H7 (cell line): ENCODE measurements at regions not wholly inside any gene's neighbourhood (a gene's known extent, or its start where the extent isn't known, plus 50 kb on each side); places are given as distances from the start of the nearest gene placed in this dataset.
A peak's percentile ranks its signal among the peaks of the same experiment; 100 is the strongest.

Experiments used
- DNase-seq: peaks from one replicate; pipeline ENCODE4 v3.0.0; 2012
- H3K27me3 ChIP-seq: 2 replicates; pipeline ENCODE4 v1.6.0; 2011; ENCODE audit warnings: mild to moderate bottlenecking, low read length; ENCODE audit not compliant: control insufficient read depth, insufficient read depth
- H3K36me3 ChIP-seq: replicated peaks from 2 replicates; pipeline ENCODE4 v1.5.1; 2011; ENCODE audit warnings: low read length; ENCODE audit not compliant: control insufficient read depth, insufficient read depth
- H3K4me3 ChIP-seq: 2 replicates; pipeline ENCODE4 v1.5.1; 2011; ENCODE audit warnings: low read depth, mild to moderate bottlenecking, control low read depth, low read length, moderate library complexity; ENCODE audit not compliant: insufficient read depth

DNA sequence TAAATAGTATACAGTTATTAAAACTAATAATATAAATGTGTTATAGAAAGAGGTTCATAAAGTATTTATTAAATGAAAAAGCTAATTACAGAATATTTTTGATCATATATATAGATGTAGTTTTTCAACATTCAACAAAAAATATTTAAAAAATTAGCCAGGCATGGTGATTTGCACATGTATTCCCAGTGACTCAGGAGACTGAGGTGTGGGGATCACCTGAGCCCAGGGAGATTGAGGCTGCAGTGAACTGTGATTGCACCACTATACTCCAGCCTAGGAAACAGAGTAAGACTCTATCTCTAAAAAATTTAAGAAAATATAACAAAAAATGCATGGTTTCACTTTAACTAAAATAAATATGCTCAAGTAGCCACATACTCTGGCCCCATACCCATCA is 118.0 kb upstream of the SEMA3C start:
- Histone ChIP-seq H3K27me3 (no peaks in the 10 kb centered on the region), H3K4me3 (no peak overlapping the region), H3K36me3 (no peaks in the 10 kb centered on the region)
- DNase-seq = no peak

- H3K36me3 ChIP-seq = no peaks in the 10 kb centered on the region
- no peak for DNase-seq
- H3K4me3 ChIP-seq = no peak overlapping the region
- H3K27me3 ChIP-seq = no peaks in the 10 kb centered on the region
These were observed 117.2 kb upstream of the SEMA3C start for GRCh38 chr7:81036057-81036456.

DNA sequence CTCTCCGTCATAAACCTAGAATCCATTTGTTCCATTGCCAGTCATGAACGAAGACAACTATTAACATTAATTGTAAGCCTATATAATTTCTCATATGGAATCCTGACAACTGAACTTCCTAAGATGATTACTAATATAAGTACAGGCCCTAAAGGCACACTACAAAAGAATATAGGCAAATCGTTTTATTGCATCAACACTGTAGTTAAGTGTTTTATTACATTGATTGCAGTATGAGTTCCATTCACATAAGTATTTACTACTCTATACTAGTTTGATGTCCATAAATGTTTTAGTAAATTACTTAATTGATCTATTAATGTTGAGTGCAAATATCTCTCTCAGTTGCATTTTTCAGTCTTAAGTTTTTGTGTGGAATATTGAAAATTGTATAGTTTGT is 113.1 kb upstream of the SEMA3C start:
- Histone ChIP-seq H3K36me3 (no peaks in the 10 kb centered on the region), H3K27me3 (no peaks in the 10 kb centered on the region), H3K4me3 (no peak overlapping the region)
- DNase-seq = no peak

GRCh38 chr7:81031243-81031642 is 112.4 kb upstream of the SEMA3C start:
- DNase-seq = no peak
- no peaks in the 10 kb centered on the region for H3K27me3 ChIP-seq
- no peaks in the 10 kb centered on the region for H3K36me3 ChIP-seq
- H3K4me3 ChIP-seq = no peak overlapping the region

DNA sequence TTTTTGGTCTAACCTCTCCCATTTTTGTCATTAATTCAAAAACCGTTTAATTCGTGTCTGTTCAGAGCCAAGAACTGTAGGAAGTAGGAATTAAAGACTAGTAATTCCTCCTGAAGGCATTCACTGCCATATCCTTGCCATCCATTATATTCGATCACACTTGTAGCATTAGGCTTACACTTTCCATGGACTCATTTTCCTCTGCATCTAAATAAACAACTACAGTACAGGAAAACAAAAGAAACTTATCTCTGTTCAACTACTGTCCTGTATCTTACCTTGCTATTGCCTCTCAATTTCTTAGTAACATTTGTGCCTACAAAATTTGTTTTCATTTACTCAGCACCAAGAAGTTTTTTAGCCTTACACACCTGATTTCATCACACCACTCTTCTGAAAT is 111.6 kb upstream of the SEMA3C start:
- no peak for DNase-seq
- Histone ChIP-seq H3K4me3 (no peak overlapping the region), H3K36me3 (no peaks in the 10 kb centered on the region), H3K27me3 (no peaks in the 10 kb centered on the region)

DNA sequence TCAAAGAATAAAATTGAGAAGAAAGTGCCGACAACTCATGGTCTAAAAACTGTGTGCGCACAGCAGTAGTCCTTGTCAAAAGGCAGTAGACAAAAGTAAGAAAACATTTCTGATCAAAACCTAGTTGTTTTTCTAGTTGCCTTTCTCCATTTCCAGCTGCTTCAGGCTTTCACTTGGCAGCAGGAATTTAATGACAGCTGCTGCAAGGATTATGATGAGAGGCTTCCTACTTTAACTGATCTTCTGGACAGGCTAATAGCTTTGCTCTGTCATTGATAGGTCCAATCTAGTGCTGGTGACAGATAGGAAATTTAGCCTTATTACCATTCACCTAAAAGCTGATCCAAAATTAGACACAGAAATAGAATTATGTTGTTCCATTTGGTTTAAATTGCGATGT is 110.7 kb upstream of the SEMA3C start:
- no peak for DNase-seq

DNA sequence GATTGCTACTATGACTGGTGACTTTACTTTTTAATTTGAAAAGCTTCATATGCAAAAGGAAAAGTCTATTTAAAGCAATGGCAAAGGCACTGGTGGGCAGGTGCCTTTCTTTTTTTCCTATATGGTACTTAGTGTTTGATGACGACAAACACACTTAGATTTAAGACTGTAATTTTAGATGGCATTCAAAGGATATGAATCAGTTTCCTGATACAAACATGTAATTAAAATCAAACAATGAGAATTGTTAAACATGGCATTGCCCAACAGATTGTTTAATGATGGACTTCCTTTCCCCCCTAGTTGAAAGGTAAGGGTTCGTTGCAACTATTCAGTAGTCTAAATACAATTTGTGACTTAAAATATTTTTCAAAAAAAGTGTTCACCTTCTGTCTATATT is 106.5 kb upstream of the SEMA3C start:
- no peak for DNase-seq
- H3K27me3 ChIP-seq = no peaks in the 10 kb centered on the region
- no peaks in the 10 kb centered on the region for H3K36me3 ChIP-seq
- no peak overlapping the region for H3K4me3 ChIP-seq

More for the DNA sequence above, 110.7 kb upstream of the SEMA3C start:
- Histone ChIP-seq H3K4me3 (no peak overlapping the region), H3K27me3 (no peaks in the 10 kb centered on the region), H3K36me3 (no peaks in the 10 kb centered on the region)

GRCh38 chr7:81014908-81015307 is 96.1 kb upstream of the SEMA3C start:
- Histone ChIP-seq H3K27me3 (no peaks in the 10 kb centered on the region), H3K36me3 (no peaks in the 10 kb centered on the region), H3K4me3 (no peak overlapping the region)
- DNase-seq = no peak

GRCh38 chr7:81014266-81014665 is 95.4 kb upstream of the SEMA3C start:
- Histone ChIP-seq H3K27me3 (no peaks in the 10 kb centered on the region), H3K4me3 (no peak overlapping the region), H3K36me3 (no peaks in the 10 kb centered on the region)
- no peak for DNase-seq

- Histone ChIP-seq H3K27me3 (no peaks in the 10 kb centered on the region), H3K4me3 (no peak overlapping the region), H3K36me3 (no peaks in the 10 kb centered on the region)
These were observed 94.4 kb upstream of the SEMA3C start for GRCh38 chr7:81013083-81013817.

DNA sequence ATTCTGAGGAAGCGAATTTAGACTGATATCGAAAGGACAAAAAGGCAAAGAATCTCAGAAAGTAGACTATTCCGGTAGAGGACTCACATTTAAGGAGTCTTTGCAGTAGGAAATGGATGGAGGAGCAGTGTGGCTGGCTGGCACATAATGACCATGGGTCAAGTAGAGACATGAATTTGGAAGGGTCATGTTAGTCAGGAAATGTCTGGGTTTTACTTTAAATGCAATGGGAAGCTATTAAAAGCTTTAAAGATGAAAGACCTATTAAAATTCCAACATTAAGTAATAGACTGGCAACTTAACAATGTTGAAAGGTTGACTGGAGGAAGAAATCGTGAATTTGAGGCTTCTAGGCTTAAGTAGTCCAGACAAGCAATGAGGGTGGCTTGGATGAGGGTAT is 90.0 kb upstream of the SEMA3C start:
- Histone ChIP-seq H3K4me3 (no peak overlapping the region), H3K36me3 (no peaks in the 10 kb centered on the region), H3K27me3 (no peaks in the 10 kb centered on the region)
- DNase-seq = no peak

More at GRCh38 chr7:81013083-81013817, 94.4 kb upstream of the SEMA3C start:
- DNase-seq = peak; percentile 15

DNA sequence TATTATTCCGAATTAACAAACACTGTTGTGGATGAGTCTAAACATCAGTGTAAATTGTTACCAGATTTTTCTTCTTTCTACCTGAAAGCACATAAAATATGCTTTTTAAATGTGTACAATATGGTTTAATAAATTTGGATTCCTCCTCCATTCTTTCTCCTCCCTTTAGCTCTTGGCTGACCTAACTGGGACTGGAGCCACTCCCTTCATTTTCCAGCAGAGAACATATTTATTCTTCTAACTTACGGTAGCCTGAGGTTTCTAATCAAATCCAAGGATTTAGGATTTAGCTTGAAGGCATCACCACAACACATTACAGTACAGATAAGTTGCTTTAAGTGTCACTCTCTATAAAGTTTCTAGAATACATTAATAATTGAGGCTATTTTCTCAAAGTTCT is 88.2 kb upstream of the SEMA3C start:
- H3K36me3 ChIP-seq = no peaks in the 10 kb centered on the region
- DNase-seq = no peak
- H3K27me3 ChIP-seq = no peaks in the 10 kb centered on the region
- H3K4me3 ChIP-seq = no peak overlapping the region

DNA sequence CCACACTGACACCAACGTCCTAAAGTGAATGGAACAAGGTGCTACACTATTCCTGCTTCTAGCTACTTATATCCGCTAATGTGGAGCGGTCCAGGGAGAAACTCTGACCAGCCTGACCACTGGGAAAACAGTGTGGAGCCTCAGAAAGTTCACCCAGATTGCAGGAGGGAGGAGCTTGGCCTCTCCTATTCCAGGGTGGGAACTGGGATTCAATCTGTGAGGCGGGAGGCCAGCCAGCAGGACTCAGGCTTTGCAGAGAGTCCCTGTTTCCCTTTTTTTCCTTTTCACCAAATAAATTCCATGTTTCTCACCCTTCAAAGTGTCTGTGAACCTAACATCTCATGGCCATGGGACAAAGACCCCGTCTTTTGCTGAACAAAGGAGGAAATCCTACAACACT is 86.4 kb upstream of the SEMA3C start:
- DNase-seq = no peak
- no peak overlapping the region for H3K4me3 ChIP-seq
- H3K36me3 ChIP-seq = no peaks in the 10 kb centered on the region
- H3K27me3 ChIP-seq = no peaks in the 10 kb centered on the region

DNA sequence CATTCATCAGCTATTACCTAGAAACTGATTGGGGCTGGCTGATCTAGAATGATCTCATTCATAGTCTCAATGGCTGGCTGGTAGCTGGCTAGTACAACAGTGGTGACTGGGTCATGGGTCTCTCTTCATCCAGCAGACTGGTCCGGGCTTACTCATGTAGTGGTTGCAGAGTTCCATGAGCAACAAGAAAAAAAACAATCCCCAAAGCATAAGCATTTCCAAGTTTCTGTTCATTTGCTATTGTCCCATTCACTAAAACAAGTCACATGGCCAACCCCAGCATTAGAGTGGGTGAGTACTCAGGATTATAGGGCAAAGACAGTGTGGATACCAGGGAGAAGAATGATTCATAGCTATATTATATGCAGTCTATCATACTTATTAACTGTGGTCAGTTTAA is 85.2 kb upstream of the SEMA3C start:
- no peak overlapping the region for H3K4me3 ChIP-seq
- H3K36me3 ChIP-seq = no peaks in the 10 kb centered on the region
- H3K27me3 ChIP-seq = no peaks in the 10 kb centered on the region
- DNase-seq = no peak

- Histone ChIP-seq H3K36me3 (no peaks in the 10 kb centered on the region), H3K27me3 (no peaks in the 10 kb centered on the region), H3K4me3 (no peak overlapping the region)
- DNase-seq = no peak
These were observed 84.5 kb upstream of the SEMA3C start for GRCh38 chr7:81003326-81003725.

DNA sequence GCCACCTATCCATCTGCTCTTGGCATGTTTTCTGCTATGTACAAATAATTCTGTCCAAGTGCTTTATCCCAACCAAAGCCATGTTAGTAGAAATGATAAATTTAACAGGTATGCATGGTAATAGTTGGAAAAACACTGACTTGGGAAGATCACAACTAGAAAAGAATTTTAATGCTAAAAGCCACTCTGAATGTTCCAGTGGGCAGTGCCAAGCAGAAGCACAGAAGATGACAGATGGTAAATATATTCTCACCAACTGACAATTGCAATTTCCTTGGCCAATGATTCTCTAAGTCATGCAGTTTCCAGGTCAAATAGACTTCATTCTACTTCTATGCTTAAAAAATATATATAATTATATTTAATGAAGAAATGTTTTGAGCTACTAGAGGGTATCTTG is 83.6 kb upstream of the SEMA3C start:
- Histone ChIP-seq H3K4me3 (no peak overlapping the region), H3K36me3 (no peaks in the 10 kb centered on the region), H3K27me3 (no peaks in the 10 kb centered on the region)
- DNase-seq = no peak
